Osteocyte (in vitro differentiated cells): ENCODE measurements at regions not wholly inside any gene's neighbourhood (a gene's known extent, or its start where the extent isn't known, plus 50 kb on each side); places are given as distances from the start of the nearest gene placed in this dataset.

Source experiments
- DNase-seq: peaks from one replicate; pipeline ENCODE4 v3.0.0; 2021; ENCODE audit warnings: mixed read lengths; ENCODE audit not compliant: unreplicated experiment; ENCODE audit errors: extremely low spot score
- H3K27ac Mint-ChIP-seq: one replicate; pipeline ENCODE4 v1.8.0; 2021; ENCODE audit warnings: mild to moderate bottlenecking, mixed read lengths; ENCODE audit not compliant: unreplicated experiment
- H3K27me3 Mint-ChIP-seq: one replicate; pipeline ENCODE4 v1.8.0; 2021; ENCODE audit warnings: mixed read lengths; ENCODE audit not compliant: unreplicated experiment
- H3K36me3 Mint-ChIP-seq: one replicate; pipeline ENCODE4 v1.8.0; 2021; ENCODE audit warnings: mixed read lengths; ENCODE audit not compliant: unreplicated experiment
- H3K4me1 Mint-ChIP-seq: one replicate; pipeline ENCODE4 v1.8.0; 2021; ENCODE audit warnings: mixed read lengths; ENCODE audit not compliant: unreplicated experiment
- H3K4me3 Mint-ChIP-seq: one replicate; pipeline ENCODE4 v1.8.0; 2021; ENCODE audit warnings: mild to moderate bottlenecking, moderate library complexity, mixed read lengths; ENCODE audit not compliant: unreplicated experiment
- H3K9me3 Mint-ChIP-seq: one replicate; pipeline ENCODE4 v1.8.0; 2021; ENCODE audit warnings: mixed read lengths; ENCODE audit not compliant: unreplicated experiment
- TF ChIP-seq, protein P1 (sequence below): fragments of 200-600 bp; sonication (generic); IDR thresholded peaks from 2 replicates; pipeline ENCODE4 v1.5.0; 2021; ENCODE audit warnings: antibody characterized with exemption, mild to moderate bottlenecking, moderate library complexity

- no peak for DNase-seq
- Mint-ChIP-seq H3K36me3 (no peaks in the 10 kb centered on the region), H3K9me3 (no peaks in the 10 kb centered on the region)
Observed at GRCh38 chr13:91078093-91078679, 269.3 kb upstream of the MIR17HG start.

GRCh38 chr13:91079176-91079575, 268.3 kb upstream of the MIR17HG start:
- DNase-seq, result no peak

More at GRCh38 chr13:91078093-91078679, 269.3 kb upstream of the MIR17HG start:
- TF ChIP-seq, protein P1, sequence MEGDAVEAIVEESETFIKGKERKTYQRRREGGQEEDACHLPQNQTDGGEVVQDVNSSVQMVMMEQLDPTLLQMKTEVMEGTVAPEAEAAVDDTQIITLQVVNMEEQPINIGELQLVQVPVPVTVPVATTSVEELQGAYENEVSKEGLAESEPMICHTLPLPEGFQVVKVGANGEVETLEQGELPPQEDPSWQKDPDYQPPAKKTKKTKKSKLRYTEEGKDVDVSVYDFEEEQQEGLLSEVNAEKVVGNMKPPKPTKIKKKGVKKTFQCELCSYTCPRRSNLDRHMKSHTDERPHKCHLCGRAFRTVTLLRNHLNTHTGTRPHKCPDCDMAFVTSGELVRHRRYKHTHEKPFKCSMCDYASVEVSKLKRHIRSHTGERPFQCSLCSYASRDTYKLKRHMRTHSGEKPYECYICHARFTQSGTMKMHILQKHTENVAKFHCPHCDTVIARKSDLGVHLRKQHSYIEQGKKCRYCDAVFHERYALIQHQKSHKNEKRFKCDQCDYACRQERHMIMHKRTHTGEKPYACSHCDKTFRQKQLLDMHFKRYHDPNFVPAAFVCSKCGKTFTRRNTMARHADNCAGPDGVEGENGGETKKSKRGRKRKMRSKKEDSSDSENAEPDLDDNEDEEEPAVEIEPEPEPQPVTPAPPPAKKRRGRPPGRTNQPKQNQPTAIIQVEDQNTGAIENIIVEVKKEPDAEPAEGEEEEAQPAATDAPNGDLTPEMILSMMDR, result peak; percentile 66
- Mint-ChIP-seq H3K4me1 (no peaks in the 10 kb centered on the region), H3K27me3 (peaks cover 30% of the 10 kb centered on the region), H3K27ac (no peak overlapping the region), H3K4me3 (no peak overlapping the region)

GRCh38 chr13:91085127-91085526, 262.4 kb upstream of the MIR17HG start:
- Mint-ChIP-seq H3K9me3 (no peaks in the 10 kb centered on the region), H3K4me3 (no peak overlapping the region), H3K4me1 (no peaks in the 10 kb centered on the region), H3K27ac (no peak overlapping the region), H3K36me3 (no peaks in the 10 kb centered on the region), H3K27me3 (peaks cover 25% of the 10 kb centered on the region)
- TF ChIP-seq, protein P1, result no peak
- DNase-seq, result no peak

More at GRCh38 chr13:91079176-91079575, 268.3 kb upstream of the MIR17HG start:
- no peaks in the 10 kb centered on the region for H3K9me3 Mint-ChIP-seq
- H3K27me3 Mint-ChIP-seq, result peaks cover 26% of the 10 kb centered on the region
- no peak overlapping the region for H3K27ac Mint-ChIP-seq
- H3K4me1 Mint-ChIP-seq, result no peaks in the 10 kb centered on the region
- H3K36me3 Mint-ChIP-seq, result no peaks in the 10 kb centered on the region
- no peak overlapping the region for H3K4me3 Mint-ChIP-seq
- TF ChIP-seq, protein P1, result no peak

DNA sequence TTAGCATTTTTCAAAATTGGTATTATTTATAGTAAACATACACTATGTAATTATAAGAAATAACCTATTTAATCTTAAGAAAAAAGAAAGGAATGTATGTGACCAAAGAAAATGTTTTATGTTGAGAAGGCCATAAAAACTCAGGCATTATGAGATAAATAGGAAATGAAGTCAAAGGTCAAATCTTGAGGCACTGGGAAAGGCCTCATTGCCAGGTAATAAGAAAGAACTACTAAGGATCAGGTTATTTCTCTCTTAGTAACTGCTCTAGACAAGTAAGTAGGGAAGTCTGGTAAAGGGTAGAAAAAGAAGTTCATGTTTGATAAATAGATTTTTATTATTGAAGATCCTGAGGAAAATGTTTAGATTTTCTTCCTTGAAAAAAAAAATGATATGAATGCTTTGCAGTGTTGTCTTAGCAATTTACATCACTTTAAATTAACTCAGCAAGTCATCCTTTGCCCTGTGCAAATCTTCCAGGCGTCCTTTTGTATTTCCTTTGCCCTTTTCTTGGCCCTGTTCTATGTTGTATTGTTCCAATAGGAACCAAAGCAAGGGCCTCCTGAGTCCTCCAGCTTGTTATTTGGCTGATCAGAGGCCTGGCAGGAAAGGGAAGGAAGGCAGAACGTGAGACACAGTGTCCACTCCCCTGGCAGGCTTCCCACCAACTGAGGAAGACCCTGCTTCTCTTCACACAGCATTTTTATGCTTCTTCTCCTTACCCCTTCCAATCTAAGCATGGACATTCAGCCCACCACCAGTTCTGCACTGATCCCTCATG, 260.4 kb upstream of the MIR17HG start:
- H3K4me3 Mint-ChIP-seq, result no peak overlapping the region
- H3K27me3 Mint-ChIP-seq, result peaks cover 14% of the 10 kb centered on the region
- no peak for DNase-seq
- H3K4me1 Mint-ChIP-seq, result no peaks in the 10 kb centered on the region
- H3K27ac Mint-ChIP-seq, result no peak overlapping the region
- H3K36me3 Mint-ChIP-seq, result no peaks in the 10 kb centered on the region
- TF ChIP-seq, protein P1, result no peak
- H3K9me3 Mint-ChIP-seq, result no peaks in the 10 kb centered on the region

DNA sequence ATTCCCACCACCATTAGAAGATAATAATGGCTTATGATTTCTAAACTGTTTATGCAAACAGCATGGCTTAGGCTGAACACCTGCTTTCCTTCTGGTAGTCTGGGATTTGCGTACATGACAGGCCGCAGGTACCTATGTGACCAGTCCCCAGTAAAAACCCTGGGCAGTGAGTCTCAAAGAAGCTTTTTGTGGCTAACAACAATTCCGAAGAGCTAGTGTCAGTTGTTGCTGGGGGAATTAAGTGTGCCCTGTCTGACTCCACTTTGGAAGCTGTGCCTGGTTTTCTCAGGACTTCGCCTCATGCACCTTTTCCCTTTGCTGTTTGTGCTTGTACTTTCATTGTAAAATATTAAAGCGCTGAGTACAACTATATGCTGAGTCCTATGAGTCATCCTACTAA, 250.2 kb upstream of the MIR17HG start:
- no peak overlapping the region for H3K4me3 Mint-ChIP-seq
- no peak for DNase-seq
- H3K36me3 Mint-ChIP-seq, result no peaks in the 10 kb centered on the region
- TF ChIP-seq, protein P1, result no peak
- no peaks in the 10 kb centered on the region for H3K9me3 Mint-ChIP-seq
- H3K27me3 Mint-ChIP-seq, result peaks cover 30% of the 10 kb centered on the region
- peaks cover 14% of the 10 kb centered on the region for H3K4me1 Mint-ChIP-seq
- no peak overlapping the region for H3K27ac Mint-ChIP-seq
